K562 (cell line): ENCODE measurements at regions not wholly inside any gene's neighbourhood (a gene's known extent, or its start where the extent isn't known, plus 50 kb on each side); places are given as distances from the start of the nearest gene placed in this dataset.

Experiments used
- CBX3 ChIP-seq, 2 experiments: IDR thresholded peaks; 1 replicate in 1 of 2; 2 replicates in 1 of 2; pipeline ENCODE4 v1.6.1; 2012; ENCODE audit warnings: inconsistent platforms in 2 of 2, low read length in 2 of 2, borderline replicate concordance in 1 of 2, control low read depth in 1 of 2
- CEBPG ChIP-seq, 3 experiments: fragments of 200-800 bp in 1 of 3; sonication (Bioruptor generic) in 1 of 3; sonication (generic) in 1 of 3; formaldehyde crosslinking in 1 of 3; IDR thresholded peaks in 2 of 3; conservative IDR thresholded peaks in 1 of 3; 2 replicates each; pipeline versions ENCODE4 v1.6.1 to v1.8.0; 2016 to 2022; ENCODE audit warnings: missing compliant biosample characterization in 2 of 3, missing genetic modification characterization in 2 of 3, mild to moderate bottlenecking in 1 of 3, missing genetic modification reagents in 1 of 3
- DPF2 ChIP-seq: fragments of 450-650 bp; IDR thresholded peaks from 2 replicates; pipeline ENCODE4 v1.6.1; 2016
- EZH2 ChIP-seq: IDR thresholded peaks from 2 replicates; pipeline ENCODE4 v1.6.1; 2012; ENCODE audit warnings: low read depth, mild to moderate bottlenecking, inconsistent platforms, low read length, borderline replicate concordance
- FOS ChIP-seq: IDR thresholded peaks from 3 replicates; pipeline ENCODE4 v1.6.1; 2011; ENCODE audit not compliant: insufficient read length; ENCODE audit errors: extremely low read depth
- GABPA ChIP-seq: fragments of 200-800 bp; sonication (Bioruptor generic); conservative IDR thresholded peaks from 2 replicates; pipeline ENCODE4 v1.6.1; 2016; ENCODE audit warnings: low read depth, missing genetic modification characterization, missing compliant biosample characterization
- POLR2AphosphoS5 ChIP-seq: IDR thresholded peaks from 2 replicates; pipeline ENCODE4 v1.6.1; 2011; ENCODE audit warnings: mild to moderate bottlenecking, low read depth, low read length, moderate library complexity; ENCODE audit not compliant: control insufficient read depth, insufficient read depth
- SMAD1 ChIP-seq: fragments of 150-350 bp; IDR thresholded peaks from 2 replicates; pipeline ENCODE4 v1.6.1; 2014; ENCODE audit warnings: low read length, low read depth; ENCODE audit not compliant: partially characterized antibody
- TF ChIP-seq, protein P1 (sequence below): fragments of 200-600 bp; sonication (generic); IDR thresholded peaks from one replicate; pipeline ENCODE4 v1.6.1; 2012; ENCODE audit warnings: mild to moderate bottlenecking, low read depth, low read length, inconsistent platforms
- TF ChIP-seq, protein P2 (sequence below): fragments of 250-450 bp; sonication (Bioruptor Pico); IDR thresholded peaks from 2 replicates; pipeline ENCODE4 v1.4.0; 2020; ENCODE audit warnings: mild to moderate bottlenecking, moderate library complexity
- TF ChIP-seq, protein P3 (sequence below): fragments of 450-650 bp; IDR thresholded peaks from 2 replicates; pipeline ENCODE4 v1.6.1; 2016; ENCODE audit warnings: borderline replicate concordance
- TF ChIP-seq, protein P4 (sequence below), 3 experiments: fragments of 200-800 bp in 1 of 3; fragments of 250-450 bp in 1 of 3; fragments of 450-650 bp in 1 of 3; sonication (Bioruptor Pico) in 1 of 3; sonication (Bioruptor generic) in 1 of 3; formaldehyde crosslinking in 1 of 3; IDR thresholded peaks; 2 replicates each; pipeline versions ENCODE4 v1.6.1 to v1.8.0; 2016 to 2022; ENCODE audit warnings: mild to moderate bottlenecking in 2 of 3, missing genetic modification characterization in 2 of 3, missing compliant biosample characterization in 1 of 3, moderate library complexity in 1 of 3

DNA sequence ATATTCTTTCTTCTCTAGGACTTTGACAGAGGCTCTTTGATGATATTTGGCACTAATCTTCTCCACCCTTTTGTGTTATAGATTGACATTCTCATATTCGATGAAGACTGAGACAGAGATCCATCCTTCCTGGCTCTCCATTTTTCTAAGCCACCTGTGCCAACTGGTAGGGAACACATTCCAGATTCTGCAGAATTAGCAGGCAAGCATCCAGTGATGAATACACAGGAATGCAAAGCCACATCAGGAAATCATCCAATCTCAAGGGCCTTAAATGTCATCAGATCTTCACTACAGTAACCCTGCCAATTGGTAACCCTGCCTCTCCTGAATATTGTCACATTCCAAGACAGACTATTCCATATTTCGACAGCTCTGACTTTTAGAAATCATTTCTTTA is 718.4 kb upstream of the API5 start:
- TF ChIP-seq, protein P1, sequence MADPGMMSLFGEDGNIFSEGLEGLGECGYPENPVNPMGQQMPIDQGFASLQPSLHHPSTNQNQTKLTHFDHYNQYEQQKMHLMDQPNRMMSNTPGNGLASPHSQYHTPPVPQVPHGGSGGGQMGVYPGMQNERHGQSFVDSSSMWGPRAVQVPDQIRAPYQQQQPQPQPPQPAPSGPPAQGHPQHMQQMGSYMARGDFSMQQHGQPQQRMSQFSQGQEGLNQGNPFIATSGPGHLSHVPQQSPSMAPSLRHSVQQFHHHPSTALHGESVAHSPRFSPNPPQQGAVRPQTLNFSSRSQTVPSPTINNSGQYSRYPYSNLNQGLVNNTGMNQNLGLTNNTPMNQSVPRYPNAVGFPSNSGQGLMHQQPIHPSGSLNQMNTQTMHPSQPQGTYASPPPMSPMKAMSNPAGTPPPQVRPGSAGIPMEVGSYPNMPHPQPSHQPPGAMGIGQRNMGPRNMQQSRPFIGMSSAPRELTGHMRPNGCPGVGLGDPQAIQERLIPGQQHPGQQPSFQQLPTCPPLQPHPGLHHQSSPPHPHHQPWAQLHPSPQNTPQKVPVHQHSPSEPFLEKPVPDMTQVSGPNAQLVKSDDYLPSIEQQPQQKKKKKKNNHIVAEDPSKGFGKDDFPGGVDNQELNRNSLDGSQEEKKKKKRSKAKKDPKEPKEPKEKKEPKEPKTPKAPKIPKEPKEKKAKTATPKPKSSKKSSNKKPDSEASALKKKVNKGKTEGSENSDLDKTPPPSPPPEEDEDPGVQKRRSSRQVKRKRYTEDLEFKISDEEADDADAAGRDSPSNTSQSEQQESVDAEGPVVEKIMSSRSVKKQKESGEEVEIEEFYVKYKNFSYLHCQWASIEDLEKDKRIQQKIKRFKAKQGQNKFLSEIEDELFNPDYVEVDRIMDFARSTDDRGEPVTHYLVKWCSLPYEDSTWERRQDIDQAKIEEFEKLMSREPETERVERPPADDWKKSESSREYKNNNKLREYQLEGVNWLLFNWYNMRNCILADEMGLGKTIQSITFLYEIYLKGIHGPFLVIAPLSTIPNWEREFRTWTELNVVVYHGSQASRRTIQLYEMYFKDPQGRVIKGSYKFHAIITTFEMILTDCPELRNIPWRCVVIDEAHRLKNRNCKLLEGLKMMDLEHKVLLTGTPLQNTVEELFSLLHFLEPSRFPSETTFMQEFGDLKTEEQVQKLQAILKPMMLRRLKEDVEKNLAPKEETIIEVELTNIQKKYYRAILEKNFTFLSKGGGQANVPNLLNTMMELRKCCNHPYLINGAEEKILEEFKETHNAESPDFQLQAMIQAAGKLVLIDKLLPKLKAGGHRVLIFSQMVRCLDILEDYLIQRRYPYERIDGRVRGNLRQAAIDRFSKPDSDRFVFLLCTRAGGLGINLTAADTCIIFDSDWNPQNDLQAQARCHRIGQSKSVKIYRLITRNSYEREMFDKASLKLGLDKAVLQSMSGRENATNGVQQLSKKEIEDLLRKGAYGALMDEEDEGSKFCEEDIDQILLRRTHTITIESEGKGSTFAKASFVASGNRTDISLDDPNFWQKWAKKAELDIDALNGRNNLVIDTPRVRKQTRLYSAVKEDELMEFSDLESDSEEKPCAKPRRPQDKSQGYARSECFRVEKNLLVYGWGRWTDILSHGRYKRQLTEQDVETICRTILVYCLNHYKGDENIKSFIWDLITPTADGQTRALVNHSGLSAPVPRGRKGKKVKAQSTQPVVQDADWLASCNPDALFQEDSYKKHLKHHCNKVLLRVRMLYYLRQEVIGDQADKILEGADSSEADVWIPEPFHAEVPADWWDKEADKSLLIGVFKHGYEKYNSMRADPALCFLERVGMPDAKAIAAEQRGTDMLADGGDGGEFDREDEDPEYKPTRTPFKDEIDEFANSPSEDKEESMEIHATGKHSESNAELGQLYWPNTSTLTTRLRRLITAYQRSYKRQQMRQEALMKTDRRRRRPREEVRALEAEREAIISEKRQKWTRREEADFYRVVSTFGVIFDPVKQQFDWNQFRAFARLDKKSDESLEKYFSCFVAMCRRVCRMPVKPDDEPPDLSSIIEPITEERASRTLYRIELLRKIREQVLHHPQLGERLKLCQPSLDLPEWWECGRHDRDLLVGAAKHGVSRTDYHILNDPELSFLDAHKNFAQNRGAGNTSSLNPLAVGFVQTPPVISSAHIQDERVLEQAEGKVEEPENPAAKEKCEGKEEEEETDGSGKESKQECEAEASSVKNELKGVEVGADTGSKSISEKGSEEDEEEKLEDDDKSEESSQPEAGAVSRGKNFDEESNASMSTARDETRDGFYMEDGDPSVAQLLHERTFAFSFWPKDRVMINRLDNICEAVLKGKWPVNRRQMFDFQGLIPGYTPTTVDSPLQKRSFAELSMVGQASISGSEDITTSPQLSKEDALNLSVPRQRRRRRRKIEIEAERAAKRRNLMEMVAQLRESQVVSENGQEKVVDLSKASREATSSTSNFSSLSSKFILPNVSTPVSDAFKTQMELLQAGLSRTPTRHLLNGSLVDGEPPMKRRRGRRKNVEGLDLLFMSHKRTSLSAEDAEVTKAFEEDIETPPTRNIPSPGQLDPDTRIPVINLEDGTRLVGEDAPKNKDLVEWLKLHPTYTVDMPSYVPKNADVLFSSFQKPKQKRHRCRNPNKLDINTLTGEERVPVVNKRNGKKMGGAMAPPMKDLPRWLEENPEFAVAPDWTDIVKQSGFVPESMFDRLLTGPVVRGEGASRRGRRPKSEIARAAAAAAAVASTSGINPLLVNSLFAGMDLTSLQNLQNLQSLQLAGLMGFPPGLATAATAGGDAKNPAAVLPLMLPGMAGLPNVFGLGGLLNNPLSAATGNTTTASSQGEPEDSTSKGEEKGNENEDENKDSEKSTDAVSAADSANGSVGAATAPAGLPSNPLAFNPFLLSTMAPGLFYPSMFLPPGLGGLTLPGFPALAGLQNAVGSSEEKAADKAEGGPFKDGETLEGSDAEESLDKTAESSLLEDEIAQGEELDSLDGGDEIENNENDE: no peak
- TF ChIP-seq, protein P2, sequence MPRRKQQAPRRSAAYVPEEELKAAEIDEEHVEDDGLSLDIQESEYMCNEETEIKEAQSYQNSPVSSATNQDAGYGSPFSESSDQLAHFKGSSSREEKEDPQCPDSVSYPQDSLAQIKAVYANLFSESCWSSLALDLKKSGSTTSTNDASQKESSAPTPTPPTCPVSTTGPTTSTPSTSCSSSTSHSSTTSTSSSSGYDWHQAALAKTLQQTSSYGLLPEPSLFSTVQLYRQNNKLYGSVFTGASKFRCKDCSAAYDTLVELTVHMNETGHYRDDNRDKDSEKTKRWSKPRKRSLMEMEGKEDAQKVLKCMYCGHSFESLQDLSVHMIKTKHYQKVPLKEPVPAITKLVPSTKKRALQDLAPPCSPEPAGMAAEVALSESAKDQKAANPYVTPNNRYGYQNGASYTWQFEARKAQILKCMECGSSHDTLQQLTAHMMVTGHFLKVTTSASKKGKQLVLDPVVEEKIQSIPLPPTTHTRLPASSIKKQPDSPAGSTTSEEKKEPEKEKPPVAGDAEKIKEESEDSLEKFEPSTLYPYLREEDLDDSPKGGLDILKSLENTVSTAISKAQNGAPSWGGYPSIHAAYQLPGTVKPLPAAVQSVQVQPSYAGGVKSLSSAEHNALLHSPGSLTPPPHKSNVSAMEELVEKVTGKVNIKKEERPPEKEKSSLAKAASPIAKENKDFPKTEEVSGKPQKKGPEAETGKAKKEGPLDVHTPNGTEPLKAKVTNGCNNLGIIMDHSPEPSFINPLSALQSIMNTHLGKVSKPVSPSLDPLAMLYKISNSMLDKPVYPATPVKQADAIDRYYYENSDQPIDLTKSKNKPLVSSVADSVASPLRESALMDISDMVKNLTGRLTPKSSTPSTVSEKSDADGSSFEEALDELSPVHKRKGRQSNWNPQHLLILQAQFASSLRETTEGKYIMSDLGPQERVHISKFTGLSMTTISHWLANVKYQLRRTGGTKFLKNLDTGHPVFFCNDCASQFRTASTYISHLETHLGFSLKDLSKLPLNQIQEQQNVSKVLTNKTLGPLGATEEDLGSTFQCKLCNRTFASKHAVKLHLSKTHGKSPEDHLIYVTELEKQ (CRISPR knock-in tag): no peak
- TF ChIP-seq CEBPG (CRISPR knock-in tag; IDR thresholded peaks at IDR 0.05): no peak
- no peak for TF ChIP-seq CEBPG (tag; conservative IDR thresholded peaks at IDR 0.05 in 1 of 2, IDR thresholded peaks at IDR 0.05 in 1 of 2)
- no peak for TF ChIP-seq DPF2
- no peak for TF ChIP-seq POLR2AphosphoS5
- TF ChIP-seq FOS: no peak
- TF ChIP-seq EZH2: no peak
- TF ChIP-seq, protein P3, sequence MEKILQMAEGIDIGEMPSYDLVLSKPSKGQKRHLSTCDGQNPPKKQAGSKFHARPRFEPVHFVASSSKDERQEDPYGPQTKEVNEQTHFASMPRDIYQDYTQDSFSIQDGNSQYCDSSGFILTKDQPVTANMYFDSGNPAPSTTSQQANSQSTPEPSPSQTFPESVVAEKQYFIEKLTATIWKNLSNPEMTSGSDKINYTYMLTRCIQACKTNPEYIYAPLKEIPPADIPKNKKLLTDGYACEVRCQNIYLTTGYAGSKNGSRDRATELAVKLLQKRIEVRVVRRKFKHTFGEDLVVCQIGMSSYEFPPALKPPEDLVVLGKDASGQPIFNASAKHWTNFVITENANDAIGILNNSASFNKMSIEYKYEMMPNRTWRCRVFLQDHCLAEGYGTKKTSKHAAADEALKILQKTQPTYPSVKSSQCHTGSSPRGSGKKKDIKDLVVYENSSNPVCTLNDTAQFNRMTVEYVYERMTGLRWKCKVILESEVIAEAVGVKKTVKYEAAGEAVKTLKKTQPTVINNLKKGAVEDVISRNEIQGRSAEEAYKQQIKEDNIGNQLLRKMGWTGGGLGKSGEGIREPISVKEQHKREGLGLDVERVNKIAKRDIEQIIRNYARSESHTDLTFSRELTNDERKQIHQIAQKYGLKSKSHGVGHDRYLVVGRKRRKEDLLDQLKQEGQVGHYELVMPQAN: no peak
- TF ChIP-seq, protein P4, sequence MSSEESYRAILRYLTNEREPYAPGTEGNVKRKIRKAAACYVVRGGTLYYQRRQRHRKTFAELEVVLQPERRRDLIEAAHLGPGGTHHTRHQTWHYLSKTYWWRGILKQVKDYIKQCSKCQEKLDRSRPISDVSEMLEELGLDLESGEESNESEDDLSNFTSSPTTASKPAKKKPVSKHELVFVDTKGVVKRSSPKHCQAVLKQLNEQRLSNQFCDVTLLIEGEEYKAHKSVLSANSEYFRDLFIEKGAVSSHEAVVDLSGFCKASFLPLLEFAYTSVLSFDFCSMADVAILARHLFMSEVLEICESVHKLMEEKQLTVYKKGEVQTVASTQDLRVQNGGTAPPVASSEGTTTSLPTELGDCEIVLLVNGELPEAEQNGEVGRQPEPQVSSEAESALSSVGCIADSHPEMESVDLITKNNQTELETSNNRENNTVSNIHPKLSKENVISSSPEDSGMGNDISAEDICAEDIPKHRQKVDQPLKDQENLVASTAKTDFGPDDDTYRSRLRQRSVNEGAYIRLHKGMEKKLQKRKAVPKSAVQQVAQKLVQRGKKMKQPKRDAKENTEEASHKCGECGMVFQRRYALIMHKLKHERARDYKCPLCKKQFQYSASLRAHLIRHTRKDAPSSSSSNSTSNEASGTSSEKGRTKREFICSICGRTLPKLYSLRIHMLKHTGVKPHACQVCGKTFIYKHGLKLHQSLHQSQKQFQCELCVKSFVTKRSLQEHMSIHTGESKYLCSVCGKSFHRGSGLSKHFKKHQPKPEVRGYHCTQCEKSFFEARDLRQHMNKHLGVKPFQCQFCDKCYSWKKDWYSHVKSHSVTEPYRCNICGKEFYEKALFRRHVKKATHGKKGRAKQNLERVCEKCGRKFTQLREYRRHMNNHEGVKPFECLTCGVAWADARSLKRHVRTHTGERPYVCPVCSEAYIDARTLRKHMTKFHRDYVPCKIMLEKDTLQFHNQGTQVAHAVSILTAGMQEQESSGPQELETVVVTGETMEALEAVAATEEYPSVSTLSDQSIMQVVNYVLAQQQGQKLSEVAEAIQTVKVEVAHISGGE (CRISPR knock-in tag; IDR thresholded peaks at IDR 0.05): no peak
- no peak for TF ChIP-seq CBX3 (IDR thresholded peaks at IDR 0.05; ENCODE audit: borderline replicate concordance in 1 of 2, low read length in 2 of 2)
- no peak for TF ChIP-seq GABPA (tag)
- TF ChIP-seq SMAD1: no peak
